Neural progenitor cell (in vitro differentiated cells): ENCODE measurements at regions not wholly inside any gene's neighbourhood (a gene's known extent, or its start where the extent isn't known, plus 50 kb on each side); places are given as distances from the start of the nearest gene placed in this dataset.

Experiments used
- DNase-seq: peaks from one replicate; pipeline ENCODE4 v3.0.0-alpha.2; 2016; ENCODE audit warnings: low spot score
- H2AFZ ChIP-seq: fragments of 200-600 bp; sonication (generic); replicated peaks from 2 replicates; pipeline ENCODE4 v1.6.1; 2016; ENCODE audit warnings: antibody characterized with exemption
- H3F3A ChIP-seq: fragments of 200-600 bp; sonication (generic); 2 replicates; pipeline ENCODE4 v1.6.1; 2016; ENCODE audit warnings: antibody characterized with exemption, low read depth
- H3K27ac ChIP-seq: fragments of 200-600 bp; sonication (generic); 2 replicates; pipeline ENCODE4 v1.5.1; 2016; ENCODE audit warnings: mild to moderate bottlenecking
- H3K27me3 ChIP-seq: fragments of 200-600 bp; sonication (generic); 2 replicates; pipeline ENCODE4 v1.6.1; 2016; ENCODE audit warnings: mild to moderate bottlenecking, moderate library complexity
- H3K36me3 ChIP-seq: fragments of 200-600 bp; sonication (generic); 2 replicates; pipeline ENCODE4 v1.5.1; 2016
- H3K4me1 ChIP-seq: fragments of 200-600 bp; sonication (generic); 2 replicates; pipeline ENCODE4 v1.6.1; 2016; ENCODE audit warnings: mixed run types
- H3K4me2 ChIP-seq: fragments of 200-600 bp; sonication (generic); 2 replicates; pipeline ENCODE4 v1.6.1; 2016
- H3K4me3 ChIP-seq: fragments of 200-600 bp; sonication (generic); 2 replicates; pipeline ENCODE4 v1.5.1; 2016
- H3K79me2 ChIP-seq: fragments of 200-600 bp; sonication (generic); 2 replicates; pipeline ENCODE4 v1.6.1; 2016; ENCODE audit warnings: low read depth
- H3K9ac ChIP-seq: fragments of 200-600 bp; sonication (generic); 2 replicates; pipeline ENCODE4 v1.6.1; 2016
- H3K9me3 ChIP-seq: fragments of 200-600 bp; sonication (generic); 2 replicates; pipeline ENCODE4 v1.5.1; 2016; ENCODE audit warnings: low read depth
- H4K20me1 ChIP-seq: fragments of 200-600 bp; sonication (generic); 2 replicates; pipeline ENCODE4 v1.6.1; 2016; ENCODE audit warnings: low read depth
- H3K27ac Mint-ChIP-seq: 3 replicates; pipeline ENCODE4 v1.8.0; 2021; ENCODE audit warnings: mixed read lengths
- H3K27me3 Mint-ChIP-seq: 2 replicates; pipeline ENCODE4 v1.8.0; 2022; ENCODE audit warnings: low read depth, mild to moderate bottlenecking, inconsistent platforms, moderate library complexity, mixed read lengths; ENCODE audit not compliant: insufficient read depth
- H3K36me3 Mint-ChIP-seq: 3 replicates; pipeline ENCODE4 v1.8.0; 2021; ENCODE audit warnings: mixed read lengths
- H3K4me1 Mint-ChIP-seq: 3 replicates; pipeline ENCODE4 v1.8.0; 2021; ENCODE audit warnings: mixed read lengths
- H3K4me3 Mint-ChIP-seq: 3 replicates; pipeline ENCODE4 v1.8.0; 2021; ENCODE audit warnings: mild to moderate bottlenecking, moderate library complexity, mixed read lengths
- H3K9me3 Mint-ChIP-seq: 3 replicates; pipeline ENCODE4 v1.8.0; 2020; ENCODE audit warnings: mixed read lengths
- EZH2 ChIP-seq: fragments of 200-600 bp; sonication (generic); IDR thresholded peaks from 2 replicates; pipeline ENCODE4 v1.6.1; 2017; ENCODE audit warnings: antibody characterized with exemption, mild to moderate bottlenecking, moderate library complexity
- EZH2phosphoT487 ChIP-seq: fragments of 200-600 bp; sonication (generic); IDR thresholded peaks from 2 replicates; pipeline ENCODE4 v1.6.1; 2017; ENCODE audit warnings: antibody characterized with exemption
- TF ChIP-seq, protein P1 (sequence below): fragments of 200-600 bp; sonication (generic); IDR thresholded peaks from 2 replicates; pipeline ENCODE4 v1.5.1; 2017; ENCODE audit warnings: antibody characterized with exemption, mild to moderate bottlenecking

DNA sequence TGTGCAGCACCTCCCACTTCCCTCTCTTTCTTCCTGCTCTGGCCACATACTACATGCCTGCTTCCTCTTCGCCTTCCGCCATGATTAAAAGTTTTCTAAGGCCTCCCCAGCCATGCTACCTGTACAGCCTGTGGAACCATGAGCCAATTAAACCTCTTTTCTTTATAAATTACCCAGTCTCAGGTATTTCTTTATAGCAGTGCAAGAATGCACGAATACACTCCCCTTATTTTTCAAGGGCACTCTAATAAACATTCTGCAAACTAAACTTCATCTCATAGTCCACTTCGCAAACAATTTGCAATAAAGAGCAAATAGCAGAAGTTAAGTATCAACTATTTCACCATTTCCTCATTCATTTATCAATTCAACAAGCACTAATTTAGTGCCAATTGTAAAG is 351.3 kb downstream of the PID1 start:
- no peaks in the 10 kb centered on the region for H3K79me2 ChIP-seq
- no peak overlapping the region for H3K9ac ChIP-seq
- no peak for DNase-seq
- no peaks in the 10 kb centered on the region for H3K9me3 Mint-ChIP-seq
- H2AFZ ChIP-seq = no peak overlapping the region
- H3K4me3 ChIP-seq = no peak overlapping the region
- TF ChIP-seq EZH2 (no peak), EZH2phosphoT487 (no peak)
- TF ChIP-seq, protein P1, sequence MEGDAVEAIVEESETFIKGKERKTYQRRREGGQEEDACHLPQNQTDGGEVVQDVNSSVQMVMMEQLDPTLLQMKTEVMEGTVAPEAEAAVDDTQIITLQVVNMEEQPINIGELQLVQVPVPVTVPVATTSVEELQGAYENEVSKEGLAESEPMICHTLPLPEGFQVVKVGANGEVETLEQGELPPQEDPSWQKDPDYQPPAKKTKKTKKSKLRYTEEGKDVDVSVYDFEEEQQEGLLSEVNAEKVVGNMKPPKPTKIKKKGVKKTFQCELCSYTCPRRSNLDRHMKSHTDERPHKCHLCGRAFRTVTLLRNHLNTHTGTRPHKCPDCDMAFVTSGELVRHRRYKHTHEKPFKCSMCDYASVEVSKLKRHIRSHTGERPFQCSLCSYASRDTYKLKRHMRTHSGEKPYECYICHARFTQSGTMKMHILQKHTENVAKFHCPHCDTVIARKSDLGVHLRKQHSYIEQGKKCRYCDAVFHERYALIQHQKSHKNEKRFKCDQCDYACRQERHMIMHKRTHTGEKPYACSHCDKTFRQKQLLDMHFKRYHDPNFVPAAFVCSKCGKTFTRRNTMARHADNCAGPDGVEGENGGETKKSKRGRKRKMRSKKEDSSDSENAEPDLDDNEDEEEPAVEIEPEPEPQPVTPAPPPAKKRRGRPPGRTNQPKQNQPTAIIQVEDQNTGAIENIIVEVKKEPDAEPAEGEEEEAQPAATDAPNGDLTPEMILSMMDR = no peak
- H4K20me1 ChIP-seq = no peaks in the 10 kb centered on the region
- no peaks in the 10 kb centered on the region for H3K27me3 Mint-ChIP-seq
- no peaks in the 10 kb centered on the region for H3K36me3 ChIP-seq
- H3K27me3 ChIP-seq = no peaks in the 10 kb centered on the region
- no peak overlapping the region for H3K4me3 Mint-ChIP-seq
- no peak overlapping the region for H3K27ac Mint-ChIP-seq
- no peaks in the 10 kb centered on the region for H3K36me3 Mint-ChIP-seq
- H3K4me1 Mint-ChIP-seq = no peaks in the 10 kb centered on the region
- no peak overlapping the region for H3K27ac ChIP-seq
- no peaks in the 10 kb centered on the region for H3K4me1 ChIP-seq
- H3F3A ChIP-seq = no peaks in the 10 kb centered on the region
- H3K9me3 ChIP-seq = no peaks in the 10 kb centered on the region
- no peak overlapping the region for H3K4me2 ChIP-seq

DNA sequence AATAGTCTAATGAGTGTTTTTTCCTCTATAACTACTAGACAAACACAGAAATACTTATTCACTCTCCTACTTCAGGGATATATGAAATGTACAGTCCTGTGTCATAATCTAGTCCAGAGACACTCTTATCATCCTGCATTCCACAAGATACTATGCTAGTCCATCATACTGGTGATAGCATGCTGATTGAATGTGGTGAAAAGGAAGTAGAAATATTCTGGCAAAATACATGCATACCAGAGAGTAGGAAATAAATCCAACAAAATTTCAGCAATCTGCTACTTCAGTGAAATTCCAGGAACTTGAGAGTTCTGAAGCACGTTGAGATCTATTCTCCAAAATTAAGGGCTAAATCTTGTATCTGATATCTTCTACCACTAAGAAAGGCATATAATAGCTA is 353.9 kb downstream of the PID1 start:
- Mint-ChIP-seq H3K4me3 (no peak overlapping the region), H3K4me1 (no peaks in the 10 kb centered on the region), H3K36me3 (no peaks in the 10 kb centered on the region), H3K27me3 (no peaks in the 10 kb centered on the region), H3K27ac (no peak overlapping the region), H3K9me3 (no peaks in the 10 kb centered on the region)
- H3K4me2 ChIP-seq = no peak overlapping the region
- no peaks in the 10 kb centered on the region for H3K36me3 ChIP-seq
- no peak for DNase-seq
- H2AFZ ChIP-seq = no peak overlapping the region
- no peaks in the 10 kb centered on the region for H3K79me2 ChIP-seq
- no peaks in the 10 kb centered on the region for H3K9me3 ChIP-seq
- H3K4me1 ChIP-seq = no peaks in the 10 kb centered on the region
- TF ChIP-seq EZH2phosphoT487 (no peak), EZH2 (no peak)
- TF ChIP-seq, protein P1 = no peak
- H3K27me3 ChIP-seq = no peaks in the 10 kb centered on the region
- no peak overlapping the region for H3K9ac ChIP-seq
- H3K27ac ChIP-seq = no peak overlapping the region
- no peaks in the 10 kb centered on the region for H4K20me1 ChIP-seq
- no peaks in the 10 kb centered on the region for H3F3A ChIP-seq
- no peak overlapping the region for H3K4me3 ChIP-seq

DNA sequence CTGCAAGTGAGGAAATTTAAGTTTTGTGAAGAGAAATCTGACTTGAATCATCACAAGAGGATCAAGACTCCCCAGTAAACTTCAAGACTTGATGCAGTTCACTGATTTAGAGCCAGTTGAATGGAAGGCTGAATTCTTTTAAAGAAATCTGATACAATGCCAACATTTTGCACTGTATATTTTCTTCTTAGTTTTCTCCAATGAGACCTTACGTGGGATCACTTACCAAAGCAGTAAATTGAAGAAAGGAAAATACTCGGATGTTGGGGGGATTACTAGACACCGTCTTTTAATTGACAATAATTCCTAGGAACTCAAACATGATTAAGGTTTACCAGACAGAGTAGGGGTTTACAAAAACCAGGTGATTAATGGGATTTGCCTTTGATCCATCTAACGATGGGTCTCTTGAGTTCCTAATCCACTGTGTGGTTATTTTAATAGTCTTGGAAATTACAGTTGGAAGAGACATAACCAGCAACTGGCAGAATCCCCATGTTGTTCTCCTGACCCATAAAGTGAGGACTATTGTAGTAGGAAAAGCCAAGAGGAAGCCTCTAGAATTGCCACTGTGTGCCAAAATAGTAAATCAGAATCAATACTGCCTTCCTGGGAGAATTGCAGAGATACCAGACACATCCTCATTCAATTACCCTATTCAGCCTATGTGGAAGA is 354.5 kb downstream of the PID1 start:
- Mint-ChIP-seq H3K27ac (no peak overlapping the region), H3K36me3 (no peaks in the 10 kb centered on the region), H3K4me3 (no peak overlapping the region), H3K9me3 (no peaks in the 10 kb centered on the region), H3K27me3 (no peaks in the 10 kb centered on the region), H3K4me1 (no peaks in the 10 kb centered on the region)
- Histone ChIP-seq H4K20me1 (no peaks in the 10 kb centered on the region), H3K4me1 (no peaks in the 10 kb centered on the region), H3K4me2 (no peak overlapping the region), H3K4me3 (no peak overlapping the region), H3K9ac (no peak overlapping the region), H3K79me2 (no peaks in the 10 kb centered on the region), H3F3A (no peaks in the 10 kb centered on the region), H3K9me3 (no peaks in the 10 kb centered on the region), H3K36me3 (no peaks in the 10 kb centered on the region), H3K27me3 (no peaks in the 10 kb centered on the region), H3K27ac (no peak overlapping the region), H2AFZ (no peak overlapping the region)
- TF ChIP-seq EZH2 (no peak), EZH2phosphoT487 (no peak)
- TF ChIP-seq, protein P1 = no peak
- DNase-seq = no peak
